Stimulated activated CD8-positive, alpha-beta memory T cell treated with anti-CD3 and anti-CD28 coated beads, Interleukin-7, amount 100 ng/mL, for 1 hour (primary cell): ENCODE measurements at regions not wholly inside any gene's neighbourhood (a gene's known extent, or its start where the extent isn't known, plus 50 kb on each side); places are given as distances from the start of the nearest gene placed in this dataset.

ENCODE experiments used
- DNase-seq, 2 donors: peaks; one replicate each; pipeline ENCODE4 v3.0.0-alpha.2; 2020; ENCODE audit warnings: low read depth in 2 of 2

DNA sequence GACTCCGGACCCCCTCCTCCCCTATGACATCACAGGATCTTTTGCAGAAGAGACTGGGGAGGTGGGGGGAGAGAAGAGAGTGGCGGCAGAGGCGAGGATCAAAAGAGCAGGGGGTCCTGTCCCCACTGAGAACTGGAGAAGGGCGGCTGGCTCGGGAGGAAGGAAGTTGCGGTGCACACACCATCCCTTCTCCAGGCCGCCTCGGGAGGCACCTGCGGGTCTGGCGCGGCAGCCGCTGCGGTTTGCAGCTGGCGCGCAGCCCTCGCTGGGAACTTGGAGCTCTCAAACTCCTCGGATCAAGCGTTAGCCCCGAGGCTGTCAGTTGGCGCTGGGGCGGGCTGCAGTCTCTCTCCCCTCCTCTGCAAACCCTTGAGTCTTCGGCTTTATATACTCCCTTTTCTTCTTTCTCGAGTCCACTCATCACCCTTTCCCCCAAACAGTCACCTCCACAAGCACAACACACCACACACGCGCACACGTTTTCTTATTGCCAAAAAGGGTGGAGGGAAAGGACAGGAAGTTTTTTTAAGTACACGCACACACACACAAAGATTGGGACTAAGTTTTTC is 180.7 kb downstream of the TBXT start:
- DNase-seq = no peak

DNA sequence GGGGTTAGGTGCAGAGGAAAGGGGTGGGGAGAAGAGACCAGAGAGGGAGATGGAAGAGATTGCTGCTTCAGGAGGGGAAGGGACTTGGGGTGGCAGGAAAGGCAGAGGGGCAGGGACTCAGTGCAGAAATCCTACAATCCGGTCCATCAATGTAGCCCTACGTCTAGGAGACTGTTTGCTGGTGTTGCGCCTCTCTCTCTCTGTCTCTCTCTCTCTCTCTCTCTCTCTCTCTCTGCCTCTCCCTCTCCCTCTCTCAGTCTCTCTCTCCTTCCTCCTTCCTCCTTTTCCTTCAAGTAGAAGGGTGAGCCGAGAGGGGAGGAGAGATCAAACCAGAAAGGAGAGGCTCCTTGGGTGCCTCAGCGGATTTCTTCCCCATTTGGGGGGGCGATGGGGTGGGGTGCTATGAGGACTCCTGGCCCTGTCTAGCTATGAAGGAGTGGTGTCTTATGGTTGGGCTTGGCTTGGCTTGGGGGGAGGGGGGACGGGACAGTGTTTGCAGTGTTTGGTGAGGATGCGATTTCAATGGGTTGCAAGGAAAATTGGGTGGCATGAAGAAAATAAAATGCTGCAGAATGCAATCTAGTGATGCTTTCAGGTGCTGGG is 181.2 kb downstream of the TBXT start:
- DNase-seq = no peak

DNA sequence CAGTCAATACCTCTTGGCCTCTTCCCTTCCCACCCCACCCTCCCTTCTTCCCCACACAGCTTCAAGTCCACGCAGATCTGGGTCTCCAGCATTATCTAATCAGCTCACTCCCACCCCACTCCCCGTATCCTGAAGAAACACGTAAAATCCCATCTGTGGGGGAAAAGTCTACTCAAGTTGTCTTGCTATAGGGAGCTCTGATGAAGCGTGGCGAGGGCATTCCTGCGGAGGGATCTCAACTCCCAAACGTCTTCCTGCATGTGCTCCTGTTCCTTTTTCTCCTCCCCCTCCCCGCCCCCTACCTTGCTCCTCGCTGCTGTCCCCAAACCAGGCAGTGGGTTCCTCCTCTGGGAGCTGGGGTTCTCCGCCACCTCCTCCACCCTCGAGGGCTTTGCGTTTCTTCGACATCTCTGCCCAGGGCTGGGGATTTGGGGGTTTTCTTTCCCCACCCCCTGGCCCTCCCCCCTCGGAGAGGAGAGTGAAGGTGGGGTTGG is 181.8 kb downstream of the TBXT start:
- DNase-seq = no peak

DNA sequence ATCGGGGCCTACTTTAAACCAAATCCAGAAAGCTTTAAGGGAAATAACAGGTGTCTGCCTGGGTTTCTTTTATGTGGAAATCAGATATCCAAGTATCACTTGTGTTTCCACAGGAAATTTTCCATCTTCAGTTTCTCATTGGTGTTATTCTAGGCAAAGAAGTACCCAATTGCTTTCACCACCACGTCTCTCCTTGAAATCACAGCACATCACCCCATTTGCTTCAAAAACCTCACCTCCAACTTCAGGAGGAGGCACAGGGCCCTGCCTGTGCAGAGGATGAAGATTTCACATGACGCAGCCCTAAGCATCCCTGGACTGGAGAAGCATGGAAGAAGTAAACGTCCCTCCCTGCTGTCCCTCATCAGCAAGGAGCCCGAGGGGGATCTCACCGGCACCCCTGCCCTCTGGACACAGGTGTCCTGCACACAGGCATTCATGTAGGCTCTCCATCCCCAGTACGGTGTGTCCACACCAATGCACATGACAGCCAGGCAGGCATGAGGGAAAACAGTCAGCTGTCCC is 182.3 kb downstream of the TBXT start:
- DNase-seq = no peak

DNA sequence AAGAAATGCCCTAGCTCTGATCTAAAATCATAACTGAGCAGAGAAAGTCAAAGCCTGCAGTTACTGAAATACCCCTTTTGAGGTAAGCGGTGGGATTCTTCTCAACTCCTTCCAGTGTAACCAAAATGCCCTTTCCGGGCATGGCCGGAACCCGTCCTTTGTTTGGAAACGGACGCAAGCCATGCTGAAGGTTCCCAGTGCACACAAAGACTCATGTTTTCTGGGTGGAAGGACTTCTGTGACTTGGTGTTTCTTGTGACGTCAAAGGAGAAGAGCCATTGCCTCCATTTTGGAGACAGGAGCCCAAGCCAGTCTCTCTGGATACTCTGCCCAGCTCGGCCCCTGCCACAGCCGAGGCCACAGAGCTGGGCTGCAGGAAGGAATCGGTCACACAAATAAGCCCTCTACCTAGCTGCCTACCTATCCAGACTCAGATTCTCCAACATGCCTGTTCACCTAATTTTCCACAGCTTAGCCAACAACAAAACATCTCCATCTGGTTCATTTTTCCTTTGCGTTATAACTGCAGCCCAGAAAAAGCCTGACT is 182.8 kb downstream of the TBXT start:
- no peak for DNase-seq

DNA sequence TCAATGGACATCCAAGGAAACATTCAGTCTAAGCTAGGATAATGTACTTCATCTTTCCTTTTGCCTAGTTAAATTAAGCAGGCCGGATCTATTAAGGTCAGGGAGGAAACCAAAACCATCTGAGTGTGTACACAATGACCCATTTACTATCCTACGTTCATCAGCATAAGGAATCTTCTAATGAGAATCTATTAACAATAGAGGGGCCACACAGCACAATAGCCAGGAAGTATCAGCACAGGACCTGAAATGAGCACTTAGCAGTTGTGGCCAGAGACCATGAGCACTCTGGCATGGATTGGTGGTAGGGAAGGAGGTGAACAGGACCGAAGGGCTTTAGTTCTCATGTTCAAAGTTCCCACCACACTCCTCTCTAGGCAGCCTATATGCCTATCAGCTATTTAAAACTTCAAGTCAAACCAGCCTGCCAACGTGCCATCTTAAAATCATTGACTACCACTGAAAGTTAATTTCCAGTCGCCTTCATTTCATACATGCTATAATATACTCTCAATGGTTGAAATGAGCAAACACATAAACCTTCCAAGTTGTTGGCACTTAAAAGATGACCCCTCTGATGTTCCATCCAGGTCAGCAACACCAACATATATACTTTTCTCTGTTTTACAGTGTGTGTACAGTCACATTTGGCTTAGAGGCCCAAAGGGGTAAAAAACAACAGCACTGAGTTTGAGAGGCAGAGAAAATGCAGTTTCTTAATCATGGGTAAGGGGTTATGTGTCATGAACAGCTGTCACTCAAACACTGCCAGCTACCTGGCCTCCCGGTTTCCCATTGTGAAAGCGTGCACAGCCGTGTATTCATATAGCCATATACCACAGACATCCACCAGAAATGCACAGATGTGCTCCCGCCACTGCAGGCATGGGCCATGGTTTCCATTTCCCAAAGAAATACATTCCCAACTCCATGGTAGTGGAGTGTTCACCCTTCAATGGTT is 184.3 kb downstream of the TBXT start:
- DNase-seq = no peak

DNA sequence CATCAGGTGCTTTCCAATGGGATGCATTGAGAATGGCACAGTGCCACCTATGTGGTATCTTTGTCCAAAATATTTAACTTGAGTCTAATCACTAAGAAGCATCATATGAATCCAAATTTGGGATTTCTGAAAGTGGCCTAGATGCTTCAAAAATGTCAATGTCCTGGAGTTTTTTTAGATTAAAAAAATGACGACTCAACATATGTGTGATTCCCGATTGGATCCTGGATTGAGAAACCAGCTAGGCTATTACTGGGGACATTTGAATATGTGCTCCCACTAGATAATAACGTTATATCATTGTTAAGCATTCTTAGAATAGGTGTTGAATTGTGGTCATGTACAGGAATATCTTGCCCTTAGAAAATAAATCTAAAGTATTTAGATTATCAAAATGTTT is 189.2 kb downstream of the TBXT start:
- DNase-seq = no peak

DNA sequence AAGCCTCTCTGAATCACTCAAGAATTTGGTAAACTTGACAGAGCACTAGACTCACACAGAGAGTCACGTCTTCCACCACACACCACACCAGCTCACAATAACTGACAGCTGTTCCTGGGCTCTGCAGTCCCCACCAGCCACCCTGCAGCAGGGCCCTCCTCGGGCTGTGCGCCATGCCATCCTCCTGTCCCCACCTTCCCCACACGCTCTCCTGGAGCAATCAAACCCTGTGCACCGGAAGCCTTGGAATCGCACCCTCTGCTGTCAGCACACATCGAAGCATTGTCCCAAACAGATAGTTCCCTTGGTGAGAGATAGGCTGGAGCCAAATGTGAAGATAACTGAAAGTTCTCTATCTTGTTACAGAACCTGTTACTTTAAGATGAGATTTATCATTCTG is 191.0 kb downstream of the TBXT start:
- DNase-seq = no peak

DNA sequence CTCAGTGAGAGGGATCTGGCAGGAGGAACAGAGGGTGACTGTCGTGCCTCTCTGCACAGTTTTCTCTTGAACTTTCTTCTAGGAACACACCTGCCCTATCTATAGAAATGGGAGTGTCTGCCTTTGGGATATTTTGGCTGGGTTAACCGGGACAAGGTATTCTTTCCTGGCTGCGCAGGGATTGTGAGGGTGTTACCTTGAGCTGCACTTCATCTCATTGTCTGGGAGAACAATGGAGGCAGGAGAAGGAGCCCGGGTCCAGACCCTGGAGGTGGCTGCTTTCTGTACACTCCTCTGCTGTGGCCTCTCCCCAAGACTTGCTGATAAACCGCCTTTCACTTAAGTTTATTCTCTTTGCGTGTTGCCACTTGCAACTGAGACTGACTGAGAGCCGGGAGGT is 192.8 kb downstream of the TBXT start:
- DNase-seq = no peak

DNA sequence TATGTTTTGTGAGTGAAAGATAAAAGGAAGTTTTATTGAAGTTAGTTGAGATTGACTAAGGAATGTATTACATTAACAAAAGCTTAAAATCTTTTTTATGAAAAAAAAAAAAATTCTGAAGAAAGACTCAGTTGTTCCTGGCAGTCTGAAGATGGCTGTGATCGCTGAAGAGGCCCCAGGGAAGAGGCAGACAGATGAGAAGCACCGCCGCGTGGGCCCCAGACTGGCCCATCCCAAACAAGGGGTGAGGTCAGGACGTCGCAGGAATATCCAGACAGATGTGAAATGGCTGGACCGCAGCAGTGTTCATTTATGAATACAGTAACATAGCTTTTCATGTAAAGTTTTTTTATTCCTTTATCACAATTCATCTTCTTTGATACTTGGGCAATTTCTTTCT is 194.2 kb downstream of the TBXT start:
- no peak for DNase-seq

DNA sequence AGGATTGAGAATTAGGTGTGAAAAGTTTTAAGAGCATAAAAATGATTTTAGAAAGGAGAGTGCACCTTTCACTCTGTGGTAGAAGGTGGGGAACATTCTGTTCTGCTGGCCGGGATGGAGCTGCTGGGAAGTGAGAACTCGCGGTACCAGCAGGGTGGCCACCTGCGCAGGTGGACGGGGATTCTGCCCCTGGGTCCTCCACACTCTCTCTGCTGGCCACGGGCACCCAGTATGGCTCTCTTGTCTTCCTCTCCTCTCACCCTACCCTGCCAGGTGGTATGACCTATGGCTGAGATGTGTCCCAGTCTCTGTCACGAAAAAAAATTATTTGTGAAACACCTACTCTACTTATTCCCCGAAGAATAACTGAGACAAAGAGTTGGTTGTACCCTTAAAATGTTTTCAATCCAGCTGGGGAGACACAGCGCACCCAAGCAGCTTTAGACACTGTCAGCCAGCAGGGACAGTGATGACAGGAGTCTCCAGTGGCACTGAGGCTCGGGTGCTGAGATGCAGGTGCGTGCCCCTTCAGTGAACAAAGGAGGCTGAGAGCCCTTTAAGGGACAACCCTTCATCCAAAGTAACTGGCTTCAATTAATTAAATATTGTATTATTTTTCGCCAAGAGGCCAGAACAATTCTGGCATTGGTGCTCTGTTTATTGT is 195.4 kb downstream of the TBXT start:
- no peak for DNase-seq

DNA sequence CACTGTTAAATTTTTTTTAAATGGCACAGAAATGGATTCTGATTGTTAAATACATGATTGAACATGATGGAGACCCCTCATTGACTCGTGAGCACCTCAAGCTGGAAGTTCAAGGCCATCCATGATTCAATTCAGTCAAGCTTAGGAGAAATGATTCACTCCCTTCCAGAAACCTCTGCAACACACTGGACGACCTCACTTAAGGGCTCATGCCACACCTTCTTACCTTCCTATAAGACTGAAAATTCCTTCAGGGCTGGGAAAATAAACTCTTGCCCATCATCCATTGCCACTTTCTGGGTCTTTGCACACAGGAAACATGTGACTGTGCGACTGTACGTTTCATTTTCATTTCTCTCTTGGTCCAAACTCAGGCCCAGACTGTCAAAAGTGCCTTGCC is 196.4 kb downstream of the TBXT start:
- DNase-seq = no peak

DNA sequence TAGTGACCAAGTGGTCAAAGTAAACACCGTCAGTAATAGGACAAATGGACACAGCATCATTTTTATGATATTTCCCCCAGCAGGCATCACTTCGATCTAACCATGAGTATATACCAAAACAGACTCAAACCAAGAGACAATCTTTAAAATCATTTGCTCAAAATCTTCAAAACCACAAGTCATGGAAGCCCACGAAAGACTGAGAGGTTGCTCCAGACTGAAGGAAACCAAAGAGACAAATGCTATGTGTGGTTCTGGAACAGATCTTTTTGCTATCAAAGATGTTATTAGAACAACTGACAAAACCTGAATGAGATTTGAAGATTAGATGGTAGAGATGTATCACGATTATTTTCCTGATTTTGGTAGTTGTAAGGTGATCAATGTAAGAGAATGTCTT is 197.7 kb downstream of the TBXT start:
- no peak for DNase-seq

DNA sequence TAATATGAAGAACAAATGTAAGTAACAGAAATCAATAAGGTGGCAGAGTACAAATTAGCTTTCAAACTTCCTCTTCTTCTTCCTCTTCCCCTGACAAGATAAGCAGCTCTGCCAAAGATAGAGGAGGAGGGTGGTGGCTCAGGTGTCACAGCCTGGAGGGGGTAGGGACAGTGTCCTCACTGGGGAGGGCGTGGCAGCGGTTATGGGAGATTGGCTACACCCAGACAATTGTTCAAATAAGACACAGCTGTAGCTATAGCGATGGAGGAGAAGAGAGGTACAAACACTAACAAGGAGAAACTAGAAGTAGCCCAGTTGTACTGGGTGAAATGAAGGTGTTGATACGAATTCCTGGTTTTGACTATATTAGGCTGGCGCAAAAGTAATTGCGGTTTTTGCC is 198.5 kb downstream of the TBXT start:
- no peak for DNase-seq

DNA sequence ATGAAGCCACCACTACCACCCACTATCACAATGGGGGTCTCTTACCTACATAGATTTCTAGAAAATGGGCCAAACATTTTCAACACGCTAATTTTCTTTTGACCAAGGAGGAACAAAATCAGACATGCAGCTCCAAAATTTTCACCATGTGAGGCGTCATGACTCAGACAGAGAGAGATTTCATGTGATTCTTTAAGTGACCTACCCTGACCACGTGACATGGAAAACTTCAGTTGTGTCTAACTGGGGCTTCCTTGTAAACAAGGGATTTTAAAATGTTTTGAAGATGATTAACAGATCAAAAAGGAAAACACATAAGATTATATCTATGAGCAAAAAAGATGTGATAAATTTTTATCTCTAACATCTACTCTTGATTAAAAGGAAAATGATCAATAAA is 199.2 kb downstream of the TBXT start:
- no peak for DNase-seq

DNA sequence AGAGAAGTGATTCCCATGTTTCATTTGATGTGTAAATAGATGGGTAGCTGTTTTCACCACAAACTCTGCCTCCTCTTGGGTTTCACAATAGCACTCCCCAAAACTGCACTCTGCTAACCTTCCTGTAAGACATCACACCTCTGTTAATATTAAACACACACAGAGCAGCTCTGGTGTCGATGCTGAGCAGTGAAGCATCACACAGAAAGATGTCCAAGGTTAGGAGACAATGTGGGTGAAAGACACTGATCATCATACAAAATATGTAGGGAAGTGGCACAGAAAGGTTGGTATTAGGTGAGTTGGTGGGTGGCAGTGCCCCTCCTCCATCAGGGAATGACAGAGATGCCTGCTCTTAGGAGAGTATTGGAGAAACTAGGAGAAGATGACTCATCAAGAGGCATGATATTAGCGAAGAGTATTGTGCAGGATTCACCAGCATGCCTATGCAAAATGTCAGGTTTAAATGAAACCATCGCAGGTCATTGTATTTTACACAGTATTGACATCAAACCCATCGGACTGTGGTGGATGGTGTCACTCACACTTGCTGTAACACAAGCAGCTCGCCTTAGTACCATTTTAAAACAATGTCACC is 199.7 kb downstream of the TBXT start:
- no peak for DNase-seq

DNA sequence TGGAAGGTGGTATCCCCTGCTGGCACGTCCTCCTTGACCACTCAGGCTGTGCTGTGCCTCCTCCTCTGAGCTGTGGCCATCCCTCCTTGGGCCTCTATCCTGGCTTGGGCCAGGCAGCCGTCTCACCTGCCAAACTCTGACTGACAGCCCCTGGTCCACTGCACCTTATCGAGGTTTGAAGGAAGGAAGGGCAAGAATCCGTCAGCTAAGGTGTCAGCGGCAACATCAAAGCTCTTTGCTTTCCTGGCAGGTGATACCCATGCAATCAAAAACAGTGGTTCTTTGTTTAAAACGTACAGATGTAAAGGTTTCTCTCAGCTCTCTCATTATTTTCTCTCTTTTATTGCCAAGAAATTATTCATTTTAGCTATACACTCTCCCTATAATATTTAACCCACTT is 203.9 kb downstream of the TBXT start:
- DNase-seq = no peak

DNA sequence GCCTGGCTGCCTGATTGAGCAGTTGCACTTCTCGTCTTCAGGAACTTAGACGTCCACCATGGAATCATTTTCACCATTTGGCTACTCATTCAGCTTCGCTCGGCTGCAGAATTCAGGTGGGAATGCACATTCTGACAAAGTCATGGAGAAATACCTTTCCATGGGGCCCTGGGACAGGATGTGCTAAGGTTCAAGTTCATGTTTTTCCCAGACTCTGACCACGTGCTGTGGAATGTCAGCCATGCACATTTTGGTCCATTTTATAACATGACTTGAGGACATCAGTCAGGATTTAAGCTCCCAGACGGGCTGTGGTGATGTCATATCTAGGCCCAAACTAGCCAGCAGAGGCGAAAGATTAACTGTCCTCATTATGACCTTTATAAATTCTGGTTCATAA is 205.3 kb downstream of the TBXT start:
- DNase-seq = no peak

DNA sequence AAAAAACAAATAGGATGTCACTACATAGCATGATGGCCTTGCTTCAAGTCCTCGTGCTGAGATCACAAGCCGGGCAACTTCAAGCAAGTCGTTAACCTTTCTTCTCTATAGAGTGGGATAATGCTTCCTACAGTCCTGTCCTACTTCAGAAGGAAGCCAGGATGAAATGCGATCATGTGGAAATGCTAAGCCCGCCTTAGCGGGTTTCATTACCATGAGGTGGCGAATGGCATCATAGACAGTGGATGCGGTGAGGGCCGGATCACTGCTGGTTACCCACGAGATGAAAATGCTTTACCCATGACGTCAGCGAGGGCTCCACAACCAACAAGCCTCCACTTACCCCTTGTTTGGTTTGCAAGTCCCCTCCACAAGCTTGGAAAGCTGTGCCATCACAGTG is 206.4 kb downstream of the TBXT start:
- no peak for DNase-seq

DNA sequence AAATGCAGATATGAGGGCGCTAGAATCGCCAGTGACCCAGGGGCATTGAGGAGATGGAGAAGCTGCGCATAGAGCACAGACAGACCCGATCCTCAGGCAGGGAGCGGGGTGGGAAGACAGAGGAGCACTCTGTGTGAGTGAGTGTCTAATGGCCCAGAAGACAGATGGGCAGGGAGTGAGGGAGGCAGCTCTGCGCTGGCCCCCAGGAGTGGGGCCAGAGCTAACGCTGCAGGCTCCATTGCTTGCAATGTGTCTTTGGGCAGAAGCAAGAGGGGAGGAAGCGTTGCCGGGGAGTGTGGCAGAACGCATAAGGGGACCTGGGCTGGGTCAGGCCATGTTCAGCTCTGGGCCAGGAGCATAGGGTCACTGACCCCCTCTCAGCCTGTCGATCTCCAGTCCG is 207.0 kb downstream of the TBXT start:
- no peak for DNase-seq

DNA sequence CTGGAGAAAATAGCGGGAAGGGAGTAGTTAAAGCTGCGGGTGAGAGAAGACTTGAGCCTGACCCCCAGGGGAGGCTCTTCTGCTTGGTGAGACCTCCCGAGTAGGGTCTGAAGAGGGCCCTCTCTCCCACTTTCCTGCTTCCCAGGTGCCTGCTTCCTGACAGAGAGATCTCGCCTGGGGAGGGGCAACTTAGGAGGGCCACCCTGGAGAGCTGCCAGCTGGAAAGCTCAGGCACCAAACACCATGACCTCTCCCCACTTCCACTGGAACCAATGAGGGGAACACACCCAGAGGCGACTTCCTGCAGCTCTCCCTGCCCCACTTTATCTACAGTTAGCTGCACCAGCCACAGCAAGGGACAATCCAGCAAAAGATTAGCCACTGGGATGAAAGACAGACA is 208.0 kb downstream of the TBXT start:
- DNase-seq = no peak
